Eye (tissue), 1 donor: ENCODE measurements at regions not wholly inside any gene's neighbourhood (a gene's known extent, or its start where the extent isn't known, plus 50 kb on each side); places are given as distances from the start of the nearest gene placed in this dataset.
"Not testable (repeated sequence)": the region's sequence is repeated elsewhere in the genome, so short reads cannot be mapped to it uniquely, and the experiment has no call there.

Experiments
- DNase-seq: peaks from one replicate; pipeline ENCODE4 v3.0.0-alpha.2; 2015

GRCh38 chr14:48690349-48690748 lies 895.8 kb downstream of the RPS29 start:
- no peak for DNase-seq

- no peak for DNase-seq
These were observed 899.5 kb downstream of the RPS29 start for GRCh38 chr14:48686650-48687049.

- no peak for DNase-seq
These were observed 913.7 kb downstream of the RPS29 start for GRCh38 chr14:48672506-48672905.

- DNase-seq, result no peak
These were observed 915.2 kb downstream of the RPS29 start for GRCh38 chr14:48670939-48671338.

GRCh38 chr14:48665077-48665784 lies 920.9 kb downstream of the RPS29 start:
- DNase-seq, result no peak

GRCh38 chr14:48643241-48643640 lies 942.9 kb downstream of the RPS29 start:
- no peak for DNase-seq

- DNase-seq, result no peak
These were observed 953.5 kb upstream of the MDGA2 start for GRCh38 chr14:48628870-48629269.

- no peak for DNase-seq
These were observed 947.6 kb upstream of the MDGA2 start for GRCh38 chr14:48622980-48623379.

GRCh38 chr14:48618057-48618456 lies 942.7 kb upstream of the MDGA2 start:
- no peak for DNase-seq

- peak; percentile 42 for DNase-seq
These were observed 941.5 kb upstream of the MDGA2 start for GRCh38 chr14:48616931-48617330.

- no peak for DNase-seq
These were observed 940.2 kb upstream of the MDGA2 start for GRCh38 chr14:48615618-48616017.

- no peak for DNase-seq
These were observed 938.6 kb upstream of the MDGA2 start for GRCh38 chr14:48614003-48614402.

- DNase-seq, result not testable (repeated sequence)
These were observed 931.6 kb upstream of the MDGA2 start for GRCh38 chr14:48606960-48607359.

- no peak for DNase-seq
These were observed 923.1 kb upstream of the MDGA2 start for GRCh38 chr14:48598458-48598857.

GRCh38 chr14:48586099-48586498 lies 910.7 kb upstream of the MDGA2 start:
- DNase-seq, result no peak

- no peak for DNase-seq
These were observed 908.6 kb upstream of the MDGA2 start for GRCh38 chr14:48584031-48584430.

- DNase-seq, result no peak
These were observed 907.5 kb upstream of the MDGA2 start for GRCh38 chr14:48582938-48583337.

GRCh38 chr14:48580692-48581091 lies 905.3 kb upstream of the MDGA2 start:
- no peak for DNase-seq

GRCh38 chr14:48575772-48576171 lies 900.4 kb upstream of the MDGA2 start:
- DNase-seq, result no peak

GRCh38 chr14:48568688-48569087 lies 893.3 kb upstream of the MDGA2 start:
- DNase-seq, result no peak

- no peak for DNase-seq
These were observed 892.8 kb upstream of the MDGA2 start for GRCh38 chr14:48568252-48568651.

- DNase-seq, result no peak
These were observed 888.1 kb upstream of the MDGA2 start for GRCh38 chr14:48563489-48563888.

- peak; percentile 3 for DNase-seq
These were observed 886.0 kb upstream of the MDGA2 start for GRCh38 chr14:48561438-48561837.

GRCh38 chr14:48560421-48560820 lies 885.0 kb upstream of the MDGA2 start:
- DNase-seq, result no peak

GRCh38 chr14:48553443-48553842 lies 878.0 kb upstream of the MDGA2 start:
- no peak for DNase-seq
